Muscle of leg (tissue), 3 donors: ENCODE measurements at regions not wholly inside any gene's neighbourhood (a gene's known extent, or its start where the extent isn't known, plus 50 kb on each side); places are given as distances from the start of the nearest gene placed in this dataset.
"Not testable (repeated sequence)": the region's sequence is repeated elsewhere in the genome, so short reads cannot be mapped to it uniquely, and the experiment has no call there.

Experiments
- DNase-seq: peaks from one replicate; pipeline ENCODE4 v3.0.0; 2013
- H3K27ac ChIP-seq: one replicate; pipeline ENCODE4 v1.5.1; 2013; ENCODE audit warnings: mild to moderate bottlenecking, low read length, control low read depth
- H3K27me3 ChIP-seq: one replicate; pipeline ENCODE4 v1.6.1; 2013; ENCODE audit warnings: low read length; ENCODE audit not compliant: control insufficient read depth, insufficient read depth
- H3K36me3 ChIP-seq: one replicate; pipeline ENCODE4 v1.6.1; 2013; ENCODE audit warnings: low read length; ENCODE audit not compliant: control insufficient read depth, insufficient read depth
- H3K4me1 ChIP-seq: one replicate; pipeline ENCODE4 v1.6.1; 2013; ENCODE audit warnings: low read length; ENCODE audit not compliant: control insufficient read depth, insufficient read depth
- H3K4me3 ChIP-seq: one replicate; pipeline ENCODE4 v1.5.1; 2013; ENCODE audit warnings: low read length, control low read depth
- H3K9me3 ChIP-seq: replicated peaks from 2 replicates; pipeline ENCODE4 v1.6.1; 2013; ENCODE audit warnings: low read depth, low read length; ENCODE audit not compliant: control insufficient read depth
- WGBS: methylation state at CpG from one replicate; pipeline ENCODE4 v1.1.5; 2013; ENCODE audit warnings: missing lambda C conversion rate; ENCODE audit not compliant: insufficient coverage; 5-methylcytosine and 5-hydroxymethylcytosine counted together

DNA sequence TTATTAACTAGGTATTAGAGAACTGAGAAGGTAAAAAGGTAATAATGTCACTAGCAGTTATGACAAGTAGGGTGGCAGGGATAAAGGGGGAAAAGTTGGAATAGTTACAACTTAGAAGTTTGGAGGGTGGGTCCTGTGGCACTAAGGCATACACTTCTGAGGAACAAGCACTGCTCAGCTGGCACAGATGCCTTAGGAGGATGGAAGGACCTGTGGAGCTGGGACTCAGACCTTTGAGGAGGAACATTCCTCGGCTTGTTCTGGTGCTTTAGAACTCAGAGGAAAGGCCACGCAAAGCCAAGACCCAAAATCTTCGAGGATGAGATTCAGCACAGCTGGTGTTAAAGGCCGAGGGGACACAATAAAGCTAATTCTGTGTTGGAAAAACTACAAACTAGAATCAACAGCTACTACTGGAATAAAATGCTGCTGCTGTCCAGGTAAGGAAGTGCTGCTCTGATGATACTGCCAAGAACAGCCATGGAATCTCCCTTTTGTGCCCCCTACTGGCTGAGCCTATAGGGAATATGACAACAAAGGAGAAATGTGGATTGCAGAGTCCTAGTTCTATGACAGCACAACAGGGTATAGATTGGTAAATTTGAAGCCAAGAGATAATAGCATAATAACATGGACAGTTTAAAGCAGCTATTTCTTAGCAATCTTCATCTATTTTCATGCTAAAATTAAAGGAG is 126.7 kb downstream of the SLC25A46 start:
- Histone ChIP-seq H3K27ac (no peak overlapping the region), H3K4me3 (no peak overlapping the region), H3K9me3 (no peaks in the 10 kb centered on the region), H3K27me3 (no peaks in the 10 kb centered on the region), H3K4me1 (no peaks in the 10 kb centered on the region), H3K36me3 (no peaks in the 10 kb centered on the region)
- DNase-seq, result peak; percentile 8
- WGBS, result 100% methylated on average over 1 of the region's 4 CpGs

DNA sequence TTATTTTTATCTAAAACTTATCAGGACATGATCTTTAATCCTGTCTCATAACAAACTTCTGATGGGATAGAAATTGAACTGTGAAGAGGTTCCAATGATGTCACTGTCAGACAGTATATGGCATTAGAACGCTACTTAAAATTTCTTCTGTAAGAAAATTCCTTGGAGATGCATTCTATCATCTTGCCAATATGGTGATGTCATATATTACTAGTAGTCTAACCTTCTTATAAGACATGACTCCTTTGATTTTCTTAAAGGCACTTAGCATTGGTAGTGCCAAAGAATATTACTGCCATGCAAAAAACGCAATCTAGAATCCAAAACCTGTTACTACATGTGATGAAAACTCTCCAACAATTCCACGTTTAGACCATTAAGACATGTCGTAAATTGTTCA is 131.1 kb downstream of the SLC25A46 start:
- no peaks in the 10 kb centered on the region for H3K27me3 ChIP-seq
- no peak for DNase-seq
- H3K4me3 ChIP-seq, result no peak overlapping the region
- H3K27ac ChIP-seq, result no peak overlapping the region
- 40% methylated on average over 1 of the region's 4 CpGs for WGBS
- no peaks in the 10 kb centered on the region for H3K36me3 ChIP-seq
- no peaks in the 10 kb centered on the region for H3K9me3 ChIP-seq
- no peaks in the 10 kb centered on the region for H3K4me1 ChIP-seq

DNA sequence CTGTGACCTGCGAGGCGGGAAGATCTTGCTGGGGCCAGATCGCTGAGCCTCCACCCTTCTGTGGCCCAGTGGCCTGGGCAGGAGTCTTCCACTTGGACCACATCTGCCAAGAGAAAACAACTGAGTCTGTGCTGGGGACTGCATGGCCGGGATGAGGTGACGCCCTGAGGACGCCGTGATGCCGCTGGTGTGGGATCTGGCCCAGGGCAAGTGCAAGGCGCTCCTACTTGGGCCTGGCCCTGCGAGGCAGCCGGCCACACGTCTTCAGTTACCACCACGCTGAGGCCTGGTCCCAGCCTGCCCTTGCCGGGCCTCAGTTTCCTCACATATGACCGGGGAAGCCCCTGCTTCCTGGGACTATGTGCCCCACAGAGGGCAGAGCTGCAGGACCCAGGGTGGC is 133.4 kb downstream of the SLC25A46 start:
- Histone ChIP-seq H3K4me1 (no peaks in the 10 kb centered on the region), H3K36me3 (no peaks in the 10 kb centered on the region), H3K4me3 (no peak overlapping the region), H3K27me3 (no peaks in the 10 kb centered on the region), H3K9me3 (no peaks in the 10 kb centered on the region), H3K27ac (no peak overlapping the region)
- DNase-seq, result no peak
- 96% methylated on average over 15 of the region's 15 CpGs for WGBS

DNA sequence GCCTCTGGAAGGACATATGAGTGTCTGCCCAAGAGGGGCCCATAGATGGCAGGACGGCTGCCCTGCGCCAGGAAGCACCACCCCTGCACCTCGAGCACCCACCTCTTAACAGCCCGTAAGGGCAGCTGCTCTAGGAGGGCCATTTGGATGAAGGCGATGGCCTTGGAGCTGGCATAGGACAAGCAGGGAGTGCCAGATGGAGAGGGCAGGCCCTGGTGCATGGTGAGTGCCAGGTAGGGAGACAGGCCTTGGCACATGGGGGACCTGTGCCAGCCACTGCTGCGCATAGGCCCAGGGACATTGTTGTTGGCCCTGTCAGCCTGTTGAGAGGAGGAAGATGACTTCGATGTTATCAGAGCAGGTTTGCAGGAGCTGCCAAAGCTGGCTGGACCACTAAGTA is 134.2 kb downstream of the SLC25A46 start:
- Histone ChIP-seq H3K4me1 (no peaks in the 10 kb centered on the region), H3K4me3 (no peak overlapping the region), H3K9me3 (no peaks in the 10 kb centered on the region), H3K36me3 (no peaks in the 10 kb centered on the region), H3K27me3 (no peaks in the 10 kb centered on the region), H3K27ac (no peak overlapping the region)
- no peak for DNase-seq
- 96% methylated on average over 7 of the region's 7 CpGs for WGBS

DNA sequence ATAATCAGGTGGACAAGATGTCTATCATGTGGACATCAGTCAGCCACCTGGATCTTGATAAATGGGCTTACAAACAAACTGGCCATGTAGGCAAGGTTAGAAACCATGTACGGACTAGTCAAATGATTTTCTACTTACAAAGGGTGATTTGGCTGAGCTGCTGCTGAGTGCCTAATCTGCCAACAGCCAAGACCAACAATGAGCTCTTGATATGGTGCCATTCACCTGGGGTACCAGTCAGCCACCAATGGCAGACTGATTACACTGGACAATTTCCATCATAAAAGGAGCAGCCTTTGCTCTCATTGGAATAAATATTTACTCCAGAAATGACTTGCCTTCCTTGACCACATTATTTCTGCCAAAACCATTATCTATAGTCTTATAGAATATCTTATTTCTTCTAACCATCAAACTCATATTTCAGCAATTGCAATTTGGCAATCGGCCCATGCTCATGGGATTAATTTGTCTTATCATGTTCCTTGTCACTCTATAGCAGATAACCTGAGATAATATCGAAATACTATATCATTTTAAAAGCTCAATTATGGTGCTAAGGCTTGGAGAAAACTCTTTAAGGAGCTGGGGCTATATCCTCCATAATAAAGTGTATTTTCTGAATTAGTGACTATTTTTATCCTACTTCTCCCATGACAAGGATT is 135.1 kb downstream of the SLC25A46 start:
- Histone ChIP-seq H3K27ac (no peak overlapping the region), H3K9me3 (no peaks in the 10 kb centered on the region), H3K4me1 (no peaks in the 10 kb centered on the region), H3K36me3 (no peaks in the 10 kb centered on the region), H3K27me3 (no peaks in the 10 kb centered on the region), H3K4me3 (no peak overlapping the region)
- no peak for DNase-seq
- no CpG with 5 or more reads among the region's 3 CpGs for WGBS

DNA sequence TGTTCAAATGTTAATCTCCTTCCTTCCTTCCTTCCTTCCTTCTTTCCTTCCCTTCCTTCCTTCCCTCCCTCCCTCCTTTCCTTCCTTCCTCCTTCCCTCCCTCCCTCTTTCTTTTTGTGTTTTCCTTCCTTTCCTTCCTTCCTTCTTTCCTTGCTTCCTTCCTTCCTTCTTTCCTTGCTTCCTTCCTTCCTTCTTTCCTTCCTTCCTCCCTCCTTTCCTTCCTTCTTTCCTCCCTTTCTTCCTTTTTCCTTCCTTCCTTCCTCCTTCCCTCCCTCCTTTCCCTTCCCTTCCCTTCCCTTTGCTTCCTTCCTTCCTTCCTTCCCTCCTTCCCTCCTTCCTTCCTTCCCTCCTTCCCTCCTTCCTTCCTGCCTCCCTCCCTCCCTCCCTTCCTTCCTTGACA is 136.3 kb downstream of the SLC25A46 start:
- not testable (repeated sequence) for H3K27me3 ChIP-seq, H3K4me3 ChIP-seq, H3K9me3 ChIP-seq, DNase-seq, H3K36me3 ChIP-seq, H3K27ac ChIP-seq, H3K4me1 ChIP-seq

DNA sequence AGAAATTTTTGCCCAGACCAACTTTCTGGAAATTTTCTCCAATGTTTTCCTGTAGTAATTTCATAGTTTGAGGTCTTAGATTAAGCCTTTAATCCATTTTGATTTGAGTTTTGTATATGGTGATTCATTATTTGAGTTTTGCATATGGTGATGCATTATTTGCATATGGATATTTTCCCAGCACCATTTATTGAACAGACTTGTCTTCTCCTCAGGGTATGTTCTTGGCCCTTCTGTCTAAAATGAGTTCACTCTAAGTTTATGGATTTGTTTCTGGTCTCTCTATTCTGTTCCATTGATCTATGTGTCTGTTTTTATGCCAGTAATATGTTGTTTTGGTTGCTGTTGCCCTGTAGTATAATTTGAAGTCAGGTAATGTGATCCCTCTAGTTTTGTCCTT is 139.3 kb downstream of the SLC25A46 start:
- H3K9me3 ChIP-seq, result peaks cover 3% of the 10 kb centered on the region
- H3K36me3 ChIP-seq, result no peaks in the 10 kb centered on the region
- H3K4me3 ChIP-seq, result no peak overlapping the region
- no peaks in the 10 kb centered on the region for H3K27me3 ChIP-seq
- no peak for DNase-seq
- no peak overlapping the region for H3K27ac ChIP-seq
- H3K4me1 ChIP-seq, result no peaks in the 10 kb centered on the region

DNA sequence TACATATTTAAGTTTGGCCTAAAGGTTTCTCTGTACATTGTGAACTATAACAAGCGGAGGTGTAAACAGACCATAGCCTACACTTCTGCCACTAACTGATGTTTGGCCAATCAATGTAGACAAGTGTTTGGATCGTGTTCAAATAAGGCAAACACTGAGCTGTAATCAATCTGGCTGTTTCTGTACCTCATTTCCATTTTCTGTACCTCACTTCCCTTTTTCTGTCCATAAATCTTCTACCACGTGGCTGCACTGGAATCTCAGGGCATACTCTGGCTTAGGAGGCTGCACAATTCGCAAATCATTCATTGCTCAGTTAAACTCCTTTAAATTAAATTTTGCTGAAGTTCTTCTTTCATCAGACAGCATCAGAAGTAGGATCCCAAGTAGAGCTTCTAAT is 140.9 kb downstream of the SLC25A46 start:
- H3K4me1 ChIP-seq, result no peaks in the 10 kb centered on the region
- DNase-seq, result no peak
- H3K9me3 ChIP-seq, result peaks cover 3% of the 10 kb centered on the region
- H3K27ac ChIP-seq, result no peak overlapping the region
- H3K36me3 ChIP-seq, result no peaks in the 10 kb centered on the region
- H3K4me3 ChIP-seq, result no peak overlapping the region
- no peaks in the 10 kb centered on the region for H3K27me3 ChIP-seq
- WGBS, result 69% methylated on average over 3 of the region's 4 CpGs

DNA sequence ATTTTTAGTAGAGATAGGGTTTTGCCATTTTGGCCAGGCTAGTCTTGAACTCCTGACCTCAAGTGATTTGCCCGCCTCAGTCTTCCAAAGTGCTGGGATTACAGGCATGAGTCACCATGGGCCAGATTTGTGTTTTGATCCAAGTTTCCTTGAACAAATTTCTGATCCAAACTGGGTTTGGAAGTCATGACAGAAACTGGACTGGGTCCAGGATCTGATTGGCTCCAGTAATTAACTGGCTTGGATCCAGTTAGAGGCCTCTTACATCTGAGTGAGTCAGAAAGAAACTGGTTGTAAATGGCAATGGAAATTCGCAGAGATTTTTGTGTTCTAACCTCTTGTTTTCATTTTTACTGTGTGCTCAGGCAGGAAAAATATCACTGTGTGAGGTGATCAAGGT is 141.6 kb downstream of the SLC25A46 start:
- Histone ChIP-seq H3K36me3 (no peaks in the 10 kb centered on the region), H3K27ac (no peak overlapping the region), H3K27me3 (no peaks in the 10 kb centered on the region), H3K9me3 (peaks cover 3% of the 10 kb centered on the region), H3K4me1 (no peaks in the 10 kb centered on the region), H3K4me3 (no peak overlapping the region)
- WGBS, result 39% methylated on average over 2 of the region's 2 CpGs
- DNase-seq, result peak; percentile 73

DNA sequence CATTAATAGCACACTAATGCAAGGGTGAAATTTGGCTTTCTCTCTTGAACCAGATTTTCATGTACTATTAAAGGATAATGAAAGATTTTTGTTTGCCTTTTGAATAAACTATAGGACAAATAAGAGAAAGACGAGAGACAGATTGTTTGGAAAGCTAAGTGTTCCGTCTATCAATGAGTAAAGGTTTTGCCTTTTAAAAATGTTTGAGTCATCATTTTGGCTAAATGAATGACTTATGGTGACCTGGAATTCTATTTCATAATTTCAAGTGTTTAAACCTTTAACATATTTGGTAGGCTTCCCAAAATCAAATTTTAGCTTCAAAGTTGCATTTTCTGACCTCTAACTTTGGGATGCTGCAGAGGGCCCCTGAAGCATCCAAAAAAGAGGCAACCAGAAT is 145.2 kb downstream of the SLC25A46 start:
- no peak for DNase-seq
- Histone ChIP-seq H3K9me3 (peaks cover 3% of the 10 kb centered on the region), H3K27ac (no peak overlapping the region), H3K27me3 (no peaks in the 10 kb centered on the region), H3K4me1 (no peaks in the 10 kb centered on the region), H3K36me3 (no peaks in the 10 kb centered on the region), H3K4me3 (no peak overlapping the region)
- no CpG with 5 or more reads among the region's 2 CpGs for WGBS

DNA sequence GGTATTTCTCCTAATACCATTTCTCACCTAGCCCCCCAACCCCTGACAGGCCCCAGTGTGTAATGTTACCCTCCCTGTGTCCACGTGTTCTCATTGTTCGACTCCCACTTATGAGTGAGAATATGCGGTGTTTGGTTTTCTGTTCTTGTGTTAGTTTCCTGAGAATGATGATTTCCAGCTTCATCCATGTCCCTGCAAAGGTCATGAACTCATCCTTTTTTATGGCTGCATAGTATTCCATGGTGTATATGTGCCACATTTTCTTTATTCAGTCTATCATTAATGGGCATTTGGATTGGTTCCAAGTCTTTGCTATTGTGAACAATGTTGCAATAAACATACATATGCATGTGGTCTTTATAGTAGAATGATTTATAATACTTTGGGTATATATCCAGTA is 148.4 kb downstream of the SLC25A46 start:
- H3K4me1 ChIP-seq, H3K27ac ChIP-seq, H3K36me3 ChIP-seq, H3K4me3 ChIP-seq, DNase-seq, H3K9me3 ChIP-seq, H3K27me3 ChIP-seq: not testable (repeated sequence)
- no CpG with 5 or more reads among the region's 3 CpGs for WGBS
